ENCODE measurements at regions not wholly inside any gene's neighbourhood (a gene's known extent, or its start where the extent isn't known, plus 50 kb on each side); places are given as distances from the start of the nearest gene placed in this dataset.

GRCh38 chr14:97350415-97350814, 553.2 kb downstream of the VRK1 start:
- 78 to 85% (median 83%) methylated on average over 2 of the region's 2 CpGs for WGBS, 3 donors
- H3K4me1 ChIP-seq (ENCODE audit: control insufficient read depth in 3 of 3, insufficient read depth in 2 of 3, low read depth in 1 of 3, low read length in 2 of 3) = no peaks in the 10 kb centered on the region
- FAIRE-seq = no peak
- no peaks in the 10 kb centered on the region for H3K9me3 ChIP-seq (ENCODE audit: control insufficient read depth in 2 of 2, insufficient read depth in 1 of 2, low read depth in 1 of 2, low read length in 1 of 2)
- no peak overlapping the region for H3K27ac ChIP-seq (ENCODE audit: low read depth in 1 of 3, low read length in 2 of 3)
- H3K4me3 ChIP-seq (ENCODE audit: low read depth in 1 of 3, low read length in 3 of 3) = no peak overlapping the region
- H3K36me3 ChIP-seq (ENCODE audit: control insufficient read depth in 3 of 3, insufficient read depth in 2 of 3, low read depth in 1 of 3, low read length in 3 of 3) = no peaks in the 10 kb centered on the region
- H3K27me3 ChIP-seq (ENCODE audit: control insufficient read depth in 3 of 3, insufficient read depth in 3 of 3, low read length in 3 of 3) = no peaks in the 10 kb centered on the region
- DNase-seq = no peak

GRCh38 chr14:97350894-97351731, 553.9 kb downstream of the VRK1 start:
- H3K4me1 ChIP-seq (ENCODE audit: control insufficient read depth in 3 of 3, insufficient read depth in 2 of 3, low read depth in 1 of 3, low read length in 2 of 3) = no peaks in the 10 kb centered on the region
- 37 to 53% (median 38%) methylated on average over 7 of the region's 7 CpGs for WGBS, 3 donors
- H3K9me3 ChIP-seq (ENCODE audit: control insufficient read depth in 2 of 2, insufficient read depth in 1 of 2, low read depth in 1 of 2, low read length in 1 of 2) = no peaks in the 10 kb centered on the region
- H3K4me3 ChIP-seq (ENCODE audit: low read depth in 1 of 3, low read length in 3 of 3) = no peak overlapping the region
- FAIRE-seq = no peak
- no peak overlapping the region for H3K27ac ChIP-seq (ENCODE audit: low read depth in 1 of 3, low read length in 2 of 3)
- H3K27me3 ChIP-seq (ENCODE audit: control insufficient read depth in 3 of 3, insufficient read depth in 3 of 3, low read length in 3 of 3) = no peaks in the 10 kb centered on the region
- DNase-seq = peak in 1 of 2 donors; percentile 2
- H3K36me3 ChIP-seq (ENCODE audit: control insufficient read depth in 3 of 3, insufficient read depth in 2 of 3, low read depth in 1 of 3, low read length in 3 of 3) = no peaks in the 10 kb centered on the region

- FAIRE-seq (no peak), DNase-seq (no peak)
- Histone ChIP-seq H3K36me3 (ENCODE audit: control insufficient read depth in 3 of 3, insufficient read depth in 2 of 3, low read depth in 1 of 3, low read length in 3 of 3) (no peaks in the 10 kb centered on the region), H3K9me3 (ENCODE audit: control insufficient read depth in 2 of 2, insufficient read depth in 1 of 2, low read depth in 1 of 2, low read length in 1 of 2) (no peaks in the 10 kb centered on the region), H3K4me1 (ENCODE audit: control insufficient read depth in 3 of 3, insufficient read depth in 2 of 3, low read depth in 1 of 3, low read length in 2 of 3) (no peaks in the 10 kb centered on the region), H3K27me3 (ENCODE audit: control insufficient read depth in 3 of 3, insufficient read depth in 3 of 3, low read length in 3 of 3) (no peaks in the 10 kb centered on the region), H3K27ac (ENCODE audit: low read depth in 1 of 3, low read length in 2 of 3) (no peak overlapping the region), H3K4me3 (ENCODE audit: low read depth in 1 of 3, low read length in 3 of 3) (no peak overlapping the region)
- WGBS, 3 donors = 83 to 87% (median 86%) methylated on average over 5 of the region's 5 CpGs
Observed at GRCh38 chr14:97353102-97353501, 555.9 kb downstream of the VRK1 start.

GRCh38 chr14:97354119-97354722, 557.0 kb downstream of the VRK1 start:
- DNase-seq (no peak), FAIRE-seq (no peak)
- H3K9me3 ChIP-seq (ENCODE audit: control insufficient read depth in 2 of 2, insufficient read depth in 1 of 2, low read depth in 1 of 2, low read length in 1 of 2) = no peaks in the 10 kb centered on the region
- no peaks in the 10 kb centered on the region for H3K27me3 ChIP-seq (ENCODE audit: control insufficient read depth in 3 of 3, insufficient read depth in 3 of 3, low read length in 3 of 3)
- H3K4me1 ChIP-seq (ENCODE audit: control insufficient read depth in 3 of 3, insufficient read depth in 2 of 3, low read depth in 1 of 3, low read length in 2 of 3) = no peaks in the 10 kb centered on the region
- no peak overlapping the region for H3K27ac ChIP-seq (ENCODE audit: low read depth in 1 of 3, low read length in 2 of 3)
- H3K36me3 ChIP-seq (ENCODE audit: control insufficient read depth in 3 of 3, insufficient read depth in 2 of 3, low read depth in 1 of 3, low read length in 3 of 3) = no peaks in the 10 kb centered on the region
- H3K4me3 ChIP-seq (ENCODE audit: low read depth in 1 of 3, low read length in 3 of 3) = no peak overlapping the region
- WGBS, 3 donors = 47 to 73% (median 64%) methylated on average over 3 of the region's 3 CpGs

- no peak for DNase-seq
- H3K4me1 ChIP-seq (ENCODE audit: control insufficient read depth in 3 of 3, insufficient read depth in 2 of 3, low read depth in 1 of 3, low read length in 2 of 3) = no peaks in the 10 kb centered on the region
- H3K27me3 ChIP-seq (ENCODE audit: control insufficient read depth in 3 of 3, insufficient read depth in 3 of 3, low read length in 3 of 3) = no peaks in the 10 kb centered on the region
- H3K9me3 ChIP-seq (ENCODE audit: control insufficient read depth in 2 of 2, insufficient read depth in 1 of 2, low read depth in 1 of 2, low read length in 1 of 2) = no peaks in the 10 kb centered on the region
- H3K36me3 ChIP-seq (ENCODE audit: control insufficient read depth in 3 of 3, insufficient read depth in 2 of 3, low read depth in 1 of 3, low read length in 3 of 3) = no peaks in the 10 kb centered on the region
- no peak for FAIRE-seq
- H3K27ac ChIP-seq (ENCODE audit: low read depth in 1 of 3, low read length in 2 of 3) = no peak overlapping the region
- H3K4me3 ChIP-seq (ENCODE audit: low read depth in 1 of 3, low read length in 3 of 3) = no peak overlapping the region
- 78 to 81% (median 80%) methylated on average over 6 of the region's 6 CpGs for WGBS, 3 donors
Observed at GRCh38 chr14:97359341-97359740, 562.2 kb downstream of the VRK1 start.

- Histone ChIP-seq H3K4me1 (ENCODE audit: control insufficient read depth in 3 of 3, insufficient read depth in 2 of 3, low read depth in 1 of 3, low read length in 2 of 3) (no peaks in the 10 kb centered on the region), H3K27me3 (ENCODE audit: control insufficient read depth in 3 of 3, insufficient read depth in 3 of 3, low read length in 3 of 3) (no peaks in the 10 kb centered on the region), H3K4me3 (ENCODE audit: low read depth in 1 of 3, low read length in 3 of 3) (no peak overlapping the region), H3K36me3 (ENCODE audit: control insufficient read depth in 3 of 3, insufficient read depth in 2 of 3, low read depth in 1 of 3, low read length in 3 of 3) (no peaks in the 10 kb centered on the region), H3K27ac (ENCODE audit: low read depth in 1 of 3, low read length in 2 of 3) (no peak overlapping the region), H3K9me3 (ENCODE audit: control insufficient read depth in 2 of 2, insufficient read depth in 1 of 2, low read depth in 1 of 2, low read length in 1 of 2) (no peaks in the 10 kb centered on the region)
- FAIRE-seq = no peak
- 85 to 91% (median 90%) methylated on average over 6 of the region's 6 CpGs for WGBS, 3 donors
- no peak for DNase-seq
Observed at GRCh38 chr14:97361181-97361580, 564.0 kb downstream of the VRK1 start.

- H3K27ac ChIP-seq (ENCODE audit: low read depth in 1 of 3, low read length in 2 of 3) = no peak overlapping the region
- no peaks in the 10 kb centered on the region for H3K36me3 ChIP-seq (ENCODE audit: control insufficient read depth in 3 of 3, insufficient read depth in 2 of 3, low read depth in 1 of 3, low read length in 3 of 3)
- no peak for DNase-seq
- FAIRE-seq = no peak
- H3K9me3 ChIP-seq (ENCODE audit: control insufficient read depth in 2 of 2, insufficient read depth in 1 of 2, low read depth in 1 of 2, low read length in 1 of 2) = no peaks in the 10 kb centered on the region
- no peaks in the 10 kb centered on the region for H3K4me1 ChIP-seq (ENCODE audit: control insufficient read depth in 3 of 3, insufficient read depth in 2 of 3, low read depth in 1 of 3, low read length in 2 of 3)
- no peaks in the 10 kb centered on the region for H3K27me3 ChIP-seq (ENCODE audit: control insufficient read depth in 3 of 3, insufficient read depth in 3 of 3, low read length in 3 of 3)
- H3K4me3 ChIP-seq (ENCODE audit: low read depth in 1 of 3, low read length in 3 of 3) = no peak overlapping the region
- WGBS, 3 donors = 76 to 86% (median 78%) methylated on average over 3 of the region's 3 CpGs
Observed at GRCh38 chr14:97361958-97362357, 564.8 kb downstream of the VRK1 start.

GRCh38 chr14:97366400-97366799, 569.2 kb downstream of the VRK1 start:
- Histone ChIP-seq H3K27me3 (ENCODE audit: control insufficient read depth in 3 of 3, insufficient read depth in 3 of 3, low read length in 3 of 3) (no peaks in the 10 kb centered on the region), H3K9me3 (ENCODE audit: control insufficient read depth in 2 of 2, insufficient read depth in 1 of 2, low read depth in 1 of 2, low read length in 1 of 2) (no peaks in the 10 kb centered on the region), H3K4me1 (ENCODE audit: control insufficient read depth in 3 of 3, insufficient read depth in 2 of 3, low read depth in 1 of 3, low read length in 2 of 3) (no peaks in the 10 kb centered on the region), H3K27ac (ENCODE audit: low read depth in 1 of 3, low read length in 2 of 3) (no peak overlapping the region), H3K36me3 (ENCODE audit: control insufficient read depth in 3 of 3, insufficient read depth in 2 of 3, low read depth in 1 of 3, low read length in 3 of 3) (no peaks in the 10 kb centered on the region), H3K4me3 (ENCODE audit: low read depth in 1 of 3, low read length in 3 of 3) (no peak overlapping the region)
- DNase-seq (no peak), FAIRE-seq (no peak)
- WGBS, 3 donors = 56 to 71% (median 69%) methylated on average over 11 of the region's 11 CpGs
